Limb (tissue), 2 donors: ENCODE measurements at regions not wholly inside any gene's neighbourhood (a gene's known extent, or its start where the extent isn't known, plus 50 kb on each side); places are given as distances from the start of the nearest gene placed in this dataset.
A peak's percentile ranks its signal among the peaks of the same experiment; 100 is the strongest.
"Not testable (repeated sequence)": the region's sequence is repeated elsewhere in the genome, so short reads cannot be mapped to it uniquely, and the experiment has no call there.

Source experiments
- DNase-seq, 2 donors: peaks; one replicate each; pipeline ENCODE4 v3.0.0-alpha.2; 2016; ENCODE audit errors: extremely low spot score in 2 of 2

GRCh38 chr2:182634386-182634785 is 81.7 kb upstream of the DNAJC10 start:
- no peak for DNase-seq

DNA sequence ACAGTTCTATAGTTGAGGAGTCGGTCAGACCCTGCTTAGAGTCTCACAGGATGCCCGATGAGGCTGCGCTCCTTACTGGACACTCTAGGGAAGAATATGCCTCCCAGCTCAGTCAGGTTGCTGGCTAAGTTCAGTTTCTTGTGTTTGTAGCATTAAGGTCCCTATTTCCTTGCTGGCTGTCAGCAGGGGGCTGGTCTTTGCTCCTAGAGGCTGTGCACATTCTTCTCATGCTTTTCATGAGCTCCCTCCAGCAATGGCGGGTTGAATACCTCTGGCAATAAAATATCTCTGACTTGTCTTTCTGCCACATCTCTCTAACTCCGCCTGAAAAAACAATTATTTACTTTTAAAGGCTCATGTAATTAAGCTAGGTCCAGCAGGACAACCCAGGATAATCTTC is 79.4 kb upstream of the DNAJC10 start:
- DNase-seq, result no peak

GRCh38 chr2:182638667-182639066 is 77.4 kb upstream of the DNAJC10 start:
- no peak for DNase-seq

GRCh38 chr2:182639971-182640370 is 76.1 kb upstream of the DNAJC10 start:
- DNase-seq, result no peak

- no peak for DNase-seq
Measured at GRCh38 chr2:182642328-182642727, 73.7 kb upstream of the DNAJC10 start.

DNA sequence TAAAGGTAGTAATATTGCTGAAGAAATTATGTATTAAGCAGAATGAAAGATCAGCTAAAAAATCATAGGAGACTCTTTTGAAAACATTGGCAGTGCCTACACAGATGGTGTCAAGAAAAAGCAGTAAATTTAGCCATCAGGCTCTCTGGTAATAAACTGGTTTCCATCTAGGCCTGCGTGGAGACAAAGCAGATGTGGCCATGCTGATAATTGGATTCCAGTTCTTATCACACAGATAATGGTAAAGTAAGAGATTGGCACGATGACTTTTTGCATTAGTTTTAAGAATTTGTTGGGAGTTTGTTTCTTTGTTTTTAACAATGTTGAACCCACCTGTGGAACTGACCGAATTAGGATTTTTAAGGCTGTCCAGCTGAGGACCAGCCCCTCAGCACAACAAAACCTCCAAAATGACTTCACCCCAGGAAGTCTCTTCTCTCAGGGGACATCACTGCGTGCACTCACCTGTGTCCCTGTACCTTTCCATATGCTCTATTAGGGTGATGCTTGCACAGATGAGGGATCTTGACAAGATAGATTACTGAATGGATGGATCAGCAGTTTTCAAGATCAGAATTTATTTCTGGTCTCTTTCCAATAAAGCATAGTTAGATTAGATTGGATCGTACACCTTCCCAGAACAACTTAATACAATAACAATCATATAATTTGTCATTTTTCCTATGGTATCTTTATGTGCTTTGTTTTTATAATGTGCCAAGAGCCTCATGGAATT is 69.1 kb upstream of the DNAJC10 start:
- DNase-seq, result no peak

GRCh38 chr2:182647499-182647787 is 68.6 kb upstream of the DNAJC10 start:
- no peak for DNase-seq

GRCh38 chr2:182649316-182649715 is 66.7 kb upstream of the DNAJC10 start:
- no peak for DNase-seq

DNA sequence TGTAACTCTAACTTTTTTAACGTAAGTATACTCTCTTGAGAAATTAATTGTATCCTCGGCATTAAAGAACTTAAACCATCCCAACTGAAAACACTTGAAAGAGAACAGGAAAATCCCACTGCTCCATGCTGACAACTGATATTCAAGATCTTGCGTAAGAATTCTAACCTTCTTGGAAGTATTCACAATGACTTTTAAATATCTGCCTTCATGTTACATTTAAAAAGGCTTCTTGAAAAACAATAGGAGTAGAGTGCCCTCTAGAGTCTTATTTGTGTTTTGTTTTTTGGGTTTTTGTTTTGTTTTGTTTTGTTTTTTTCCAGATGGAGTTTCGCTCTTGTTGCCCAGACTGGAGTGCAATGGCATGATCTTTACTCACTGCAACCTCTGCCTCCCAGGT is 65.4 kb upstream of the DNAJC10 start:
- peak in 1 of 2 donors; percentile 73 for DNase-seq

GRCh38 chr2:182652326-182652725 is 63.7 kb upstream of the DNAJC10 start:
- no peak for DNase-seq

GRCh38 chr2:182655750-182656149 is 60.3 kb upstream of the DNAJC10 start:
- DNase-seq, result no peak

- no peak for DNase-seq
Measured at GRCh38 chr2:182664212-182664611, 51.8 kb upstream of the DNAJC10 start.

DNA sequence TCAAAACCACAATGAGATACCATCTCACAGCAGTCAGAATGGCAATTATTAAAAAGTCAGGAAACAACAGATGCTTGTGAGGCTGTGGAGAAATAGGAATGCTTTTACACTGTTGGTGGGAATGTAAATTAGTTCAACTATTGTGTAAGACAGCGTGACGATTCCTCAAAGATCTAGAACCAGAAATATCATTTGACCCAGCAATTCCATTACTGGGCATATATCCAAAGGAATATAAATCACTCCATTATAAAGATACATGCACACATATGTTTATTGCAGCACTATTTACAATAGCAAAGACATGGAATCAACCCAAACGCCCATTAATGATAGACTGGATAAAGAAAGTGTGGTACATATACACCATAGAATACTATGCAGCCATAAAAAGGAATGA is 50.6 kb upstream of the DNAJC10 start:
- DNase-seq, result not testable (repeated sequence)
